Activated T-cell treated with anti-CD3 and anti-CD28 coated beads for 4 hours (primary cell): ENCODE measurements at regions not wholly inside any gene's neighbourhood (a gene's known extent, or its start where the extent isn't known, plus 50 kb on each side); places are given as distances from the start of the nearest gene placed in this dataset.
"Not testable (repeated sequence)": the region's sequence is repeated elsewhere in the genome, so short reads cannot be mapped to it uniquely, and the experiment has no call there.

Experiments used
- DNase-seq: peaks from one replicate; pipeline ENCODE4 v3.0.0-alpha.2; 2020

GRCh38 chr2:67571785-67572718 is 174.9 kb downstream of the ETAA1 start:
- no peak for DNase-seq

DNA sequence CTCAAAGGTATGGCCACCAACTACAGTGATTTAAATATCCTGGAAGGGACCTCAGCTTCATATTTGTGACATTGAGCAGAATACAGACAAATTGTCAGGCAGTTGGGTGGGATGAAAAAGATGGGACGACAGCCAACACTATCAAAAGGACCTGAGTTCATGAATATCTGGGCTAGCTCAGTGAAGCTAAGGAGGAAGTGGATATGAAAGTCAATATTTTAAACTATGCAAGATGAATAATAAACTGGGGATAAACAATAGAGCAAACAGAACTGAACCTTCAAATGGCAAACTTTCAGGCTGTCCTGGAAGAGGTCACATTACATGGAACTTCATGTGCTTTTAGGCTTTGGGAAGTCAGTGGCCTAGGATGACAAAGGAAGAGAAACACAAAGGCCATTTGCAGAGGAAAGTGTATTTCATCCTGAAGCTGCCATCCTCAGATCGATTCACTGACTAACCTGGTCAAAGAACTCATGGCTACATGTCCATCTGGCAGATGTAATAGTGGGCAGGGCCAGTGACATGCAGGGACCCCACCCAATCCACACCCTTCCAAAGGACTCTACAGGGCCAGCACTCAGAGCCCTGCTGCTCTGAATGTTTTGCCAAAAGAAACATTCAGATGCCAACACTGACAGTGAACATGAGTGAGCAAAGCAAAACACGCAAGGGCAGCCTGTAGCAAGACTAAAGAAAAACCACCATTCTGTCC is 175.7 kb downstream of the ETAA1 start:
- DNase-seq = no peak

GRCh38 chr2:67574230-67574629 is 177.1 kb downstream of the ETAA1 start:
- no peak for DNase-seq

DNA sequence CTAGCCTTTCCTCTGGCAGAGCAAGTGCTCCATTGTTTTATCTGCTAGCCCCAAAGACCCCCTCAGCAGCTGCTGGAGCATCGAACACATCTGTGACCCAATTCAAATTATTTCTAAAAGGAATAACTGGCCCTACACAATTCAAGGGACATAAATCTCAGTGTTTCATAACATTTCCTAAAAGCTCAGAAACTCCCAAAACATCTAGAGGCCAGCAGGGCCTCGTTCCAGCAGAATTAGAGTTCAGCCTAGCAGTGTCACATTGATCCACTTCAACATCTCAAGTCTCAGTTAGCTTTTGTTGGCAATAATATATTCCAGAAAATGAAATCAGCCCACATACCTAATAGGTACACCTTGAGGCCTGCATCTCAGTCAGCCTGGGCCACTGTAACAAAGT is 179.1 kb downstream of the ETAA1 start:
- no peak for DNase-seq

- DNase-seq = no peak
Measured at GRCh38 chr2:67576991-67577390, 179.9 kb downstream of the ETAA1 start.

DNA sequence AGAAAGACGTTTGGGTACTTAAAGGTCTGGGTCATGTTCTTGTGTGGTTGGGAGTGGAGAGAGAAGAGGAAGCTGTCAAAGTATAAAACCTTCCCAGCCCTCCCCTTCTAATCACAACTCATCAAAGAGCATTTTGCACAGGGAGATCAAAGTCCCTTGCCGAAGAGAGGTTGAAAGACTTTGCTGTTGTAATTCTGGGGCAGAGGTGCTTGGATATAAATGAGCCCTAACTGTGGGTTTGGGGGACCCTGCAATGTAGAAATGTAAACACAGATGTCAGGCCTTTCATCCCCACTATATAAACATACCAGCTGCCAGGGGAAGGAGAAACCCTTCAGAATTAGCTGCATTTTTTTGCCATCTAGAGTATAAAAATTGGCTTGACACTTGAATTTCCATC is 182.1 kb downstream of the ETAA1 start:
- DNase-seq = no peak

- DNase-seq = no peak
Measured at GRCh38 chr2:67579806-67580205, 182.7 kb downstream of the ETAA1 start.

GRCh38 chr2:67581751-67582150 is 184.6 kb downstream of the ETAA1 start:
- no peak for DNase-seq

- no peak for DNase-seq
Measured at GRCh38 chr2:67583185-67583584, 186.1 kb downstream of the ETAA1 start.

DNA sequence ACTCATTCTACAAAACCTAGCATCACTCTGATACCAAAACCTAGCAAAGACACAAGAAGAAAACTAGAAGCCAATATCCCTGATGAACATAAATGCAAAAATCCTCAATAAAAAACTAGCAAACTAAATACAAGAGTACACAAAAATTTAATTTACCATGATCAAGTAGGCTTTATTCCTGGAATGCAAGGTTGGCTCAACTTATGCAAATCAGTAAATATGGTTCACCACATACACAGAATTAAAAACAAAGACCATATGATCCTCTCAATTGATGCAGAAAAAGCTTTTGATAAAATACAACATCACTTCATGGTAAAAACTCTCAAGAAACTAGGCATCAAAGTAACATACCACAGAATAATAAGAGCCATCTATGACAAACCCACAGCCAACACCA is 188.3 kb downstream of the ETAA1 start:
- DNase-seq = no peak

DNA sequence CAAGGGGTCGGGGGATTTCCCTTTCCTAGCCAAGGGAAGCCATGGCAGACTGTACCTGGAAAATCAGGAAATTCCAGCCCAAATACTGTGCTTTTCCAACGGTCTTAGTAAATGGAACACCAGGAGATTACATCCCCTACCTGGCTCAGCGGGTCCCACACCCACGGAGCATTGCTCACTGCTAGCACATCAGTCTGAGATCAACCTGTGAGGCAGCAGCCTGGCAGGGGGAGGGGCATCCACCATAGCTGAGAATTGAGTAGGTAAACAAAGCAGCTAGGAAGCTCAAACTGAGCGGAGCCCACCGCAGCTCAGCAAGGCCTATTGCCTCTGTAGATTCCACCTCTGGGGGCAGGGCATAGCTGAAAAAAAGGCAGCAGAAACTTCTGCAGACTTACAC is 192.0 kb downstream of the ETAA1 start:
- DNase-seq = not testable (repeated sequence)

GRCh38 chr2:67594522-67594921 is 197.4 kb downstream of the ETAA1 start:
- not testable (repeated sequence) for DNase-seq

GRCh38 chr2:67596871-67597270 is 199.7 kb downstream of the ETAA1 start:
- DNase-seq = no peak

- no peak for DNase-seq
Measured at GRCh38 chr2:67599561-67599960, 202.4 kb downstream of the ETAA1 start.

- DNase-seq = no peak
Measured at GRCh38 chr2:67600222-67600871, 203.2 kb downstream of the ETAA1 start.

DNA sequence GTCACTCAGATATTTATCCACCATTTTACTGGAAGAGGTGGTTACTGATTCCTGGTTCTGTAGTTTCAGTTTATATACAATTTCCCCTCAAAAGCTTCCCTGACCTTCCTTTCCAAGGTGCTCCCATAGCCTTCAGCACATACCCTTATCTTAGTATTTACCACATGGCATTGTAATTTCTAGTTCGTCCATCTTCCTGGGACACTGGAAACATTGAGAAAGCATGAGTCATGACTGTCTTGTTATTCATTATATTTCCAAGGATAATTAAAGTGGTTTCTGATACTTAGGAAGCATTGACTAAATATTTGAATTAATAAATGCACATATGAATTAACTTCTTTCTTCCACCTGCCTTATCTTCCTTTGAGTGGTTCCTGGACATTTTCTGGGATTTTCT is 203.8 kb downstream of the ETAA1 start:
- no peak for DNase-seq

- no peak for DNase-seq
Measured at GRCh38 chr2:67604360-67604759, 207.2 kb downstream of the ETAA1 start.

DNA sequence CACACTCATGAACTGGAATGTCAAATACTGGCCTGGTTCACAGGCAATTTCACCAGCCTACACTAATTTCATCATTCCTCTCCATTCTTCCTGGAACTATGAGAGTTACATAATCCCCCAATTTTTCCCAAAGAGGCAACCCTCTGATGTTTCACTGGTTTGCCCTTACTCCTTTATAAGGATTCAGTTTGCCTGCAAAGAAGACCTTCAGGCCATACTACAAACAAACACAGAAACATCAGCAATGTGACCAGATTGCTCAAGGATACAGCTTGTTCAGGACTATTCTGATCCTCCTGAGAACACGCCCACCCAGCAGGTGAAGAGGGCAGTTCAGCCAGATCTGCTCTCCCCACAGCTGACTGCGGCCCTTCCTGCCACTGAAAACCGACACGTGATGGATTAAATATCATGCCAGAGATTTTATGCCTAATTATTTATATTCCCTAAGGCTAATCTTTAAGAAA is 215.5 kb downstream of the ETAA1 start:
- DNase-seq = no peak

DNA sequence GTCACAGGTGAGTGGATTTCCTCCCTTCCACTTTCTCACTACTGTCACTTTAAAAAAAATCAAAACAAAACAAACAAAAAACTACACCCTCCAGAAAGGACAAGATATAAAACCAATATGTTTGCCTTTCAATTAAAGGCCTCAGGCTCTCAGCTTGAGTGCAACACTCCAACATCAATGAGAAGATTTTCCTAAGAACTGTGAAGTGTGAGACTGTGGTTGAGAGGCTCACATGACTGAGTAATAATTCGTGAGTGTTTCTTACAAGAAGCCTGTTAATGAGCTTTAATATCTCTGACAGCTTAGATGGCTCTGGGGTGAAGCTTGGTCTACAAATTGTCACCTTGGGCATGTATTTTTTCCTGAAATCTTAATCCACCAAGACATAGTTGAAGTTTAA is 216.1 kb downstream of the ETAA1 start:
- DNase-seq = no peak

DNA sequence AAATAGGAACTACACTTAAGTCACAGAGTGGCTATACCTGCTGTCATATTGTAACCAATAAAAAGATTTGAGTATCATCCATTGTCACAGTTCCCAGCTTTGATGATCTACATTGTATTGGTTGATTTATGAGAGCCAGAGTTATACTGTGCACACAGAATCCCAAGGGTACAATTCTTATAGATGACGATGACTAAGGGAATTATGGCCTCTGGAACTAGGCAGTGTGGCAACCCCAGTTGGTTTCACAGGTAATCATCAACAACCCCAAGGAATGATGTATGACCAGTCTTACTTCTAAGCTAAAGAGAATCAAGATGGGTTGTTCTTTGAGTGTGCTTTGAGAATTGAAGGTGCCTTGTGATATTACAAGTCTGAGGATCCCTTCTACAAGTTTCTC is 217.3 kb downstream of the ETAA1 start:
- no peak for DNase-seq

- DNase-seq = no peak
Measured at GRCh38 chr2:67616749-67617148, 219.6 kb downstream of the ETAA1 start.

DNA sequence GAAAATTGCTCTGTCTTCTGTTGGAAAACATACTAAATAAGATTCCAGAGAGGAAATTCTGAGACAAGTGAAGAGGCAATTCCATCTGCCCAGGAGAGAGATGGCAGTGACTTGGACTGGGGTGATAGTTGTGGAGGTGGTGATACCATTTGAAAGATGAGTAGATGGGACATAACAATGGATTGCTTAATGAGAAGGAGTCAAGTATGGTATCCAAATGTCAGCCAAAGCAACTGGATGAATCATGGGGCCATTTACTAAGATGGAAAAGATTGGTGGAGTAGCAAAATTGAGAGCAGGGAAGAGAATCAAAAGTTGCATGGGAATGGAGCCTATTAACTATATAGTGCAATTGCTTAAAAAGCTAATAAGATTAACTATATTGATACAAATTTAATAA is 222.1 kb downstream of the ETAA1 start:
- no peak for DNase-seq

GRCh38 chr2:67623741-67624140 is 226.6 kb downstream of the ETAA1 start:
- not testable (repeated sequence) for DNase-seq

GRCh38 chr2:67625178-67625577 is 228.0 kb downstream of the ETAA1 start:
- DNase-seq = no peak
